HL-60 (cell line): ENCODE measurements at regions not wholly inside any gene's neighbourhood (a gene's known extent, or its start where the extent isn't known, plus 50 kb on each side); places are given as distances from the start of the nearest gene placed in this dataset.

ENCODE experiments used
- DNase-seq, 2 experiments: peaks; one replicate each; pipeline ENCODE4 v3.0.0-alpha.2; 2010 to 2020; ENCODE audit warnings: low read depth in 1 of 2, low spot score in 1 of 2
- H3K27ac ChIP-seq: fragments of 250-450 bp; sonication (Bioruptor Pico); replicated peaks from 2 replicates; pipeline ENCODE4 v1.5.1; 2020; ENCODE audit warnings: mild to moderate bottlenecking, moderate library complexity
- H3K27me3 ChIP-seq: fragments of 250-450 bp; sonication (Bioruptor Pico); 2 replicates; pipeline ENCODE4 v1.5.1; 2021; ENCODE audit warnings: mild to moderate bottlenecking, moderate library complexity; ENCODE audit not compliant: insufficient read depth, poor library complexity, severe bottlenecking
- H3K4me3 ChIP-seq: replicated peaks from 2 replicates; pipeline ENCODE4 v1.5.1; 2011; ENCODE audit warnings: mild to moderate bottlenecking, control low read depth, low read length; ENCODE audit not compliant: insufficient read depth
- CTCF ChIP-seq: IDR thresholded peaks from one replicate; pipeline ENCODE4 v1.5.1; 2011; ENCODE audit warnings: low read length, control low read depth, inconsistent platforms; ENCODE audit not compliant: insufficient read depth
- GABPA ChIP-seq: IDR thresholded peaks from 2 replicates; pipeline ENCODE4 v1.6.1; 2012; ENCODE audit warnings: low read depth
- POLR2AphosphoS5 ChIP-seq: IDR thresholded peaks from 2 replicates; pipeline ENCODE4 v1.6.1; 2012; ENCODE audit warnings: low read depth
- SPI1 ChIP-seq: IDR thresholded peaks from 2 replicates; pipeline ENCODE4 v1.6.1; 2012; ENCODE audit warnings: low read depth, mild to moderate bottlenecking, borderline replicate concordance
- TF ChIP-seq, protein P1 (sequence below): IDR thresholded peaks from 2 replicates; pipeline ENCODE4 v1.6.1; 2012; ENCODE audit warnings: low read depth; ENCODE audit not compliant: insufficient replicate concordance

DNA sequence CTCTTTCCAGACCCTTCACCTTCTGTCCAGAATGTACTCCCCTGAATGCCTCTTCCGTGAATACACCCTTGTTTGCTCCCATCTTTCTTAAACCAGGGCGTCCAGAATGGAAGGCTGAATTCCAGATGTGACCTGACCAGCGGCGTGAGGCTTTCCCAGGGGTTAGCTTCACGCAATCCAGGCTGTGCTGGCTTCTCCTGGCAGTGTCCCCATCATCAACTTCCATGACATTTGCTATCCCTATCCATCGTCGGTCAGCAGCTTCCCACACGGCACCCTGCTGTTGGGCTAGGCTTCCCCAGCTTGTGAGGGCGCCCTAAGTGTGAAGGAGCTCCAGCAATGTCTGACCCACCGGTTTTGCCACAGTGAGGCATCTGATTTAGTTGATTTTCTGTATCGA lies 339.8 kb upstream of the TNRC6C start:
- H3K4me3 ChIP-seq = no peak overlapping the region
- TF ChIP-seq GABPA = no peak
- TF ChIP-seq SPI1 = no peak
- no peak for TF ChIP-seq POLR2AphosphoS5
- TF ChIP-seq CTCF = no peak
- TF ChIP-seq, protein P1, sequence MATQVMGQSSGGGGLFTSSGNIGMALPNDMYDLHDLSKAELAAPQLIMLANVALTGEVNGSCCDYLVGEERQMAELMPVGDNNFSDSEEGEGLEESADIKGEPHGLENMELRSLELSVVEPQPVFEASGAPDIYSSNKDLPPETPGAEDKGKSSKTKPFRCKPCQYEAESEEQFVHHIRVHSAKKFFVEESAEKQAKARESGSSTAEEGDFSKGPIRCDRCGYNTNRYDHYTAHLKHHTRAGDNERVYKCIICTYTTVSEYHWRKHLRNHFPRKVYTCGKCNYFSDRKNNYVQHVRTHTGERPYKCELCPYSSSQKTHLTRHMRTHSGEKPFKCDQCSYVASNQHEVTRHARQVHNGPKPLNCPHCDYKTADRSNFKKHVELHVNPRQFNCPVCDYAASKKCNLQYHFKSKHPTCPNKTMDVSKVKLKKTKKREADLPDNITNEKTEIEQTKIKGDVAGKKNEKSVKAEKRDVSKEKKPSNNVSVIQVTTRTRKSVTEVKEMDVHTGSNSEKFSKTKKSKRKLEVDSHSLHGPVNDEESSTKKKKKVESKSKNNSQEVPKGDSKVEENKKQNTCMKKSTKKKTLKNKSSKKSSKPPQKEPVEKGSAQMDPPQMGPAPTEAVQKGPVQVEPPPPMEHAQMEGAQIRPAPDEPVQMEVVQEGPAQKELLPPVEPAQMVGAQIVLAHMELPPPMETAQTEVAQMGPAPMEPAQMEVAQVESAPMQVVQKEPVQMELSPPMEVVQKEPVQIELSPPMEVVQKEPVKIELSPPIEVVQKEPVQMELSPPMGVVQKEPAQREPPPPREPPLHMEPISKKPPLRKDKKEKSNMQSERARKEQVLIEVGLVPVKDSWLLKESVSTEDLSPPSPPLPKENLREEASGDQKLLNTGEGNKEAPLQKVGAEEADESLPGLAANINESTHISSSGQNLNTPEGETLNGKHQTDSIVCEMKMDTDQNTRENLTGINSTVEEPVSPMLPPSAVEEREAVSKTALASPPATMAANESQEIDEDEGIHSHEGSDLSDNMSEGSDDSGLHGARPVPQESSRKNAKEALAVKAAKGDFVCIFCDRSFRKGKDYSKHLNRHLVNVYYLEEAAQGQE = no peak
- H3K27ac ChIP-seq = no peak overlapping the region
- H3K27me3 ChIP-seq = no peaks in the 10 kb centered on the region
- no peak for DNase-seq

DNA sequence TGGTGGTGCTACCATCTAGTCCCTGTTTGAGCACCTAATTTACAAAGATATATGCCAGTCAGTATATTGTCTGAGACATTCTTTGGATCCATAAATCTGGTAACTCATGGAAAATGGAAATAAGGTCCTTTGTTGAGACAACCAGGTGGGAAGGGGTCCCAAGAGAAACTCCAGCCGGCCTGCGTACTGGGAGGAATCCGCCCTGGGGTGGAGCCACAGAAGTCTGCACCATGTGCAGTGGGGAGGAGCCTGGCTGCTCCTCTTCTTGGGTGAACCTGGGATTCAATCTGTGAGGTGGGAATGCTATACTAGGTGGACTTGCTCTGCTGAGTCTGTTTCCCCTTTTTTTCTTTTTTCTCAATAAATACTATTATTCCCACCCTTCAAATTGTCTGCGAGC lies 339.2 kb upstream of the TNRC6C start:
- TF ChIP-seq GABPA = no peak
- TF ChIP-seq, protein P1 = no peak
- no peak for TF ChIP-seq SPI1
- TF ChIP-seq CTCF = no peak
- TF ChIP-seq POLR2AphosphoS5 = no peak
- H3K4me3 ChIP-seq = no peak overlapping the region
- no peak overlapping the region for H3K27ac ChIP-seq
- DNase-seq = no peak
- H3K27me3 ChIP-seq = no peaks in the 10 kb centered on the region

DNA sequence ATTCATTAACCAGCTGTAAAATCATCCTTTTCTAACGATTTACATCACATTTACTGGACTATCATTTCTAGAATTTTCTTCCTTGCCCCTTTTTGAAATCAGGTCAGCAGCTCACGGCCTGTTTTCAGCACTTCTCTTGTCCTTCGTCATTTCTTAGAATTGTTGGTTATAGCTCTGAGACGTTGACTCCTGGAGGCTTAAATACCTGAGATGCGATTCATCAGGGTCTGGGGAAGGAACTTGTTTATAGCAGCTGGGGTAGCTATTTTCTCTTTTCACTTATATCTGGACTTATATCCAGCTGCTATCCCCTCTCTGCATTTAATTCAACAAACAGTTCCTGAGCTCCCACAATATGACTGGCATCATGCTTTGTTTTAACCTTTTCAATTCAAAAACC lies 338.7 kb upstream of the TNRC6C start:
- no peak for DNase-seq
- no peaks in the 10 kb centered on the region for H3K27me3 ChIP-seq
- H3K27ac ChIP-seq = no peak overlapping the region
- H3K4me3 ChIP-seq = no peak overlapping the region
- TF ChIP-seq POLR2AphosphoS5 (no peak), SPI1 (no peak), GABPA (no peak), CTCF (no peak)
- TF ChIP-seq, protein P1 = no peak
